K562 (cell line): ENCODE measurements at regions not wholly inside any gene's neighbourhood (a gene's known extent, or its start where the extent isn't known, plus 50 kb on each side); places are given as distances from the start of the nearest gene placed in this dataset.

Experiments used
- ATAC-seq: fragments of 200-7000 bp; cut with Tn5 transposase; 3 replicates; pipeline ENCODE4 v1.9.1; 2020; ENCODE audit warnings: moderate library complexity
- BruUV-seq: library from RNA; stranded (reverse); fragments of 400-500 nt; replicated peaks from 2 replicates; lab custom pipeline; 2021; lab: Mats Ljungman, UMichigan
- CTCF ChIA-PET: fragments of 300-600 bp; formaldehyde crosslinking; extraction: SDS; loops from one replicate; lab custom pipeline; 2021; ENCODE audit warnings: low intra/inter-chr PET ratio; lab: Yijun Ruan, JAX
- POLR2A ChIA-PET: fragments of 300-600, 350-650 bp; sonication (Branson Sonifier 250); formaldehyde crosslinking; extraction: SDS; loops from one replicate; lab custom pipeline; 2021; ENCODE audit warnings: antibody characterized with exemption, inconsistent platforms; lab: Yijun Ruan, JAX
- DNase-seq, 4 experiments: peaks; one replicate each; pipeline versions ENCODE4 v3.0.0 to v3.0.0-alpha.2; 2011 to 2018; ENCODE audit warnings: low spot score in 3 of 4, mixed read lengths in 3 of 4; ENCODE audit errors: extremely low read depth in 1 of 4
- FAIRE-seq: peaks from 2 replicates; lab custom pipeline; 2011; peaks lifted over from hg19 to GRCh38; lab: Jason Lieb, UNC
- H2AFZ ChIP-seq: 2 replicates; pipeline ENCODE4 v1.6.0; 2011; ENCODE audit warnings: low read depth, low read length, control low read depth, inconsistent platforms
- H3K27ac ChIP-seq: fragments of 200-600 bp; 3 replicates; pipeline ENCODE4 v1.8.0; 2011; ENCODE audit warnings: low read depth, mild to moderate bottlenecking, control low read depth, inconsistent platforms, low read length, moderate library complexity, mixed read lengths; ENCODE audit errors: extremely low read depth
- H3K27me3 ChIP-seq, 2 experiments: fragments of 300-600 bp in 1 of 2; 2 replicates in 1 of 2; 3 replicates in 1 of 2; pipeline versions ENCODE4 v1.6.0 to v1.8.0; 2011; ENCODE audit warnings: inconsistent platforms in 2 of 2, low read length in 2 of 2, mild to moderate bottlenecking in 1 of 2, mixed read lengths in 1 of 2, moderate library complexity in 1 of 2; ENCODE audit not compliant: control insufficient read depth in 2 of 2, insufficient read depth in 2 of 2
- H3K36me3 ChIP-seq: fragments of 300-600 bp; 3 replicates; pipeline ENCODE4 v1.8.0; 2011; ENCODE audit warnings: mild to moderate bottlenecking, low read length, inconsistent platforms; ENCODE audit not compliant: control insufficient read depth, insufficient read depth
- H3K4me1 ChIP-seq, 2 experiments: fragments of 200-600 bp in 1 of 2; replicated peaks in 1 of 2; 2 replicates in 1 of 2; 3 replicates in 1 of 2; pipeline versions ENCODE4 v1.5.1 to v1.8.0; 2011; ENCODE audit warnings: inconsistent platforms in 2 of 2, low read length in 2 of 2, mild to moderate bottlenecking in 1 of 2, mixed read lengths in 1 of 2, moderate library complexity in 1 of 2; ENCODE audit not compliant: control insufficient read depth in 2 of 2, insufficient read depth in 2 of 2
- H3K4me2 ChIP-seq: 2 replicates; pipeline ENCODE4 v1.6.1; 2011; ENCODE audit warnings: low read length, control low read depth, inconsistent platforms, mixed read lengths; ENCODE audit not compliant: insufficient read depth
- H3K4me3 ChIP-seq: fragments of 200-600 bp; sonication (generic), shearing (Covaris generic); 2 replicates; pipeline ENCODE4 v1.5.1; 2016; ENCODE audit warnings: control low read depth, inconsistent platforms
- H3K79me2 ChIP-seq: fragments of 200-600 bp; 3 replicates; pipeline ENCODE4 v1.8.0; 2011; ENCODE audit warnings: low read length, inconsistent platforms; ENCODE audit not compliant: control insufficient read depth, insufficient read depth
- H3K9ac ChIP-seq, 2 experiments: 2 replicates each; pipeline versions ENCODE4 v1.6.0 to v1.6.1; 2011; ENCODE audit warnings: low read depth in 2 of 2, low read length in 2 of 2, control low read depth in 1 of 2, inconsistent platforms in 1 of 2, mild to moderate bottlenecking in 1 of 2, mixed read lengths in 1 of 2; ENCODE audit not compliant: insufficient read depth in 1 of 2
- H3K9me1 ChIP-seq: one replicate; pipeline ENCODE4 v1.6.0; 2011; ENCODE audit warnings: inconsistent platforms, mild to moderate bottlenecking, low read length, moderate library complexity; ENCODE audit not compliant: control insufficient read depth, insufficient read depth
- H3K9me3 ChIP-seq: replicated peaks from 2 replicates; pipeline ENCODE4 v1.5.1; 2011; ENCODE audit warnings: low read depth, low read length, inconsistent platforms; ENCODE audit not compliant: control insufficient read depth, insufficient read depth
- H4K20me1 ChIP-seq: replicated peaks from 2 replicates; pipeline ENCODE4 v1.6.1; 2011; ENCODE audit warnings: low read length, inconsistent platforms, mixed read lengths; ENCODE audit not compliant: control insufficient read depth, insufficient read depth
- SMARCE1 ChIP-seq: fragments of 450-650 bp; IDR thresholded peaks from 2 replicates; pipeline ENCODE4 v1.7.1; 2016; ENCODE audit warnings: mild to moderate bottlenecking
- WGBS: fragments of 100-300 bp; shearing (Covaris generic); methylation state at CpG from one replicate; pipeline ENCODE4 v1.1.6; 2016; ENCODE audit warnings: low coverage, mixed read lengths; ENCODE audit not compliant: insufficient coverage; ENCODE audit errors: missing lambda C conversion rate; 5-methylcytosine and 5-hydroxymethylcytosine counted together
- in situ Hi-C: fragments of 300-500 bp; cut with MboI; formaldehyde crosslinking; loops from 4 replicates; pipeline ENCODE4 v1.15.0; 2018; ENCODE audit warnings: inconsistent platforms, mixed read lengths
- intact Hi-C: fragments of 100-400 bp; cut with micrococcal nuclease; formaldehyde crosslinking; loops from 2 replicates; pipeline ENCODE4 v1.14.2; 2022
- TF ChIP-seq, protein P1 (sequence below): sonication (generic); formaldehyde crosslinking; IDR thresholded peaks from 2 replicates; pipeline ENCODE4 v1.8.0; 2022; ENCODE audit warnings: missing genetic modification reagents, mild to moderate bottlenecking, borderline replicate concordance
- TF ChIP-seq, protein P2 (sequence below): fragments of 250-450 bp; sonication (Bioruptor Pico); IDR thresholded peaks from 2 replicates; pipeline ENCODE4 v1.8.0; 2022; ENCODE audit warnings: inconsistent platforms, mild to moderate bottlenecking, moderate library complexity, borderline replicate concordance

DNA sequence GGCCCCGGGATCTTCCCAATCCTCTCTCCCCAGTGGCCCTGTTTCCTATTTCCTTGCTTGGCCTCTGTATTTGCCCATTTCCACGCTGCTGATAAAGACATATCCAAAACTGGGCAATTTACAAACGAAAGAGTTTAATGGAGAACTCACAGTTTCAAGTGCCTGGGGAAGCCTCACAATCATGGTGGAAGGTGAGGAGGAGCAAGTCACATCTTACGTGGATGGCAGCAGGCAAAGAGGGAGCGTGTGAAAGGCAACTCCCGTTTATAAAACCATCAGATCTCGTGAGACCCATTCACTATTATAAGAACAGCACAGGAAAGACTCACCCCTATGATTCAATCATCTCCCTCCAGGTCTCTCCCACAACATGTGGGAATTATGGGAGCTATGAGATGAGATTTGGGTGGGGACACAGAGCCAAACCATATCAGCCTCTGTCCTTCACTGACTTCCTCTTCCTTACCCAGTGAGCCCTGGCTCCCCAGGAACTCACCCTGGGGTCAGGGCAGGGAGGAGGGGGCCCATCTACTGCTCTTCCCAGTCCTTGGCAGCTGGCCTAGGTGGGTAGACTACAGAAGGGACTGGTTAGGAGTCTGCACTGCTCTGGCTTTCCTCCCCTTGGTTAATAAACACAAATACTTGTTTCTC, 105.8 kb upstream of the MYCN start (continued):
- TF ChIP-seq, protein P1, sequence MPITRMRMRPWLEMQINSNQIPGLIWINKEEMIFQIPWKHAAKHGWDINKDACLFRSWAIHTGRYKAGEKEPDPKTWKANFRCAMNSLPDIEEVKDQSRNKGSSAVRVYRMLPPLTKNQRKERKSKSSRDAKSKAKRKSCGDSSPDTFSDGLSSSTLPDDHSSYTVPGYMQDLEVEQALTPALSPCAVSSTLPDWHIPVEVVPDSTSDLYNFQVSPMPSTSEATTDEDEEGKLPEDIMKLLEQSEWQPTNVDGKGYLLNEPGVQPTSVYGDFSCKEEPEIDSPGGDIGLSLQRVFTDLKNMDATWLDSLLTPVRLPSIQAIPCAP (CRISPR knock-in tag) = no peak

DNA sequence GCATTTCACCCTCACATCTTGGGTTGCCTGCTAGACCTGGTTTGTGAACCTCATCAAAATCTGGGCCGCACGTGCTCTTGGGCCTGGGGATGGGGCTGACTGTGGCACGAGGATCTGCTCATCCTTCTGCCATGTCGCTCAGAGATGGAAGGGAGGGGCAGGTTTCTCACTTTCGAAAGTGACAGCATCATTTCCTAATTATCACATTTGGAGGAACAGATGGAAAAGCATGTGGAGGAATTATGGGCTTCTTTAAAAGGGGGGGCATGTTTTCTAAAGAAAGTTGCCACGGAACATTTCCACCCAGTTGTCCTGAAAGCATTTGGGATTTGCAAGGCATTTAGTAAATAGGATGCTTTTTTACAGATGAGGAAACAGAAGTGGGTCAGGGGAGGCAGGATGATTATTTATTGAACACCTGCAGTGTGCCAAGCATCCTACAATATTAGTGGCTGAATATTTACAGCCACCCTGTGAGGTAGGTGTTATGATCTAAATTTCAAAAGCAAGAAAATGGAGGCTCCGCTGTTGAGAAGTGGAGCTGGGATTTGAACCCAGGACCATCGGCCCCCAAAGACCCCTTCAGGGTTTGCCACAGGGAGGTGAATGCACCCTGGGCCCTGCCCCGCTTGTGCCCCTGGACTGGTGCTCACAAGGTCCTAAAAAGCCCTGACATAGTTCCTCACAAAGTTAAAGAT, 104.2 kb upstream of the MYCN start:
- CTCF ChIA-PET = no interaction called here

More for the DNA sequence above, 104.2 kb upstream of the MYCN start:
- Histone ChIP-seq H3K27me3 (peaks cover 5 to 26% of the 10 kb centered on the region in 2 experiments; a peak in 3 of 5 replicates), H3K9me3 (no peaks in the 10 kb centered on the region), H3K36me3 (no peaks in the 10 kb centered on the region), H3K79me2 (no peaks in the 10 kb centered on the region), H3K4me3 (no peak overlapping the region), H3K4me1 (no peaks in the 10 kb centered on the region), H3K9me1 (no peaks in the 10 kb centered on the region), H3K9ac (no peak overlapping the region), H3K4me2 (no peak overlapping the region), H4K20me1 (0 out of 2 replicates have a peak, but pooled peaks cover 3% of the 10 kb centered on the region), H3K27ac (no peak overlapping the region), H2AFZ (no peak overlapping the region)
- ATAC-seq (no peak), DNase-seq (no peak), FAIRE-seq (no peak)
- no TSS peak for BruUV-seq
- POLR2A ChIA-PET = interaction anchor here (1.1 kb wide), 1 partner anchor 10 kb away, joined by 3 read pairs; no protein-coding TSS in a partner anchor
- TF ChIP-seq, protein P2, sequence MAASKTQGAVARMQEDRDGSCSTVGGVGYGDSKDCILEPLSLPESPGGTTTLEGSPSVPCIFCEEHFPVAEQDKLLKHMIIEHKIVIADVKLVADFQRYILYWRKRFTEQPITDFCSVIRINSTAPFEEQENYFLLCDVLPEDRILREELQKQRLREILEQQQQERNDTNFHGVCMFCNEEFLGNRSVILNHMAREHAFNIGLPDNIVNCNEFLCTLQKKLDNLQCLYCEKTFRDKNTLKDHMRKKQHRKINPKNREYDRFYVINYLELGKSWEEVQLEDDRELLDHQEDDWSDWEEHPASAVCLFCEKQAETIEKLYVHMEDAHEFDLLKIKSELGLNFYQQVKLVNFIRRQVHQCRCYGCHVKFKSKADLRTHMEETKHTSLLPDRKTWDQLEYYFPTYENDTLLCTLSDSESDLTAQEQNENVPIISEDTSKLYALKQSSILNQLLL = no peak
- TF ChIP-seq SMARCE1 = no peak
- intact Hi-C loops = no loop called here
- 0% methylated on average over 9 of the region's 9 CpGs for WGBS
- in situ Hi-C loops = no loop called here
